HG03469 (cell line): ENCODE measurements at regions not wholly inside any gene's neighbourhood (a gene's known extent, or its start where the extent isn't known, plus 50 kb on each side); places are given as distances from the start of the nearest gene placed in this dataset.
A peak's percentile ranks its signal among the peaks of the same experiment; 100 is the strongest.

Experiments
- ATAC-seq: cut with Tn5 transposase; IDR thresholded peaks from one replicate; pipeline ENCODE4 v1.9.1; 2021; ENCODE audit warnings: mild to moderate bottlenecking, moderate library complexity, moderate number of reproducible peaks; ENCODE audit not compliant: unreplicated experiment

DNA sequence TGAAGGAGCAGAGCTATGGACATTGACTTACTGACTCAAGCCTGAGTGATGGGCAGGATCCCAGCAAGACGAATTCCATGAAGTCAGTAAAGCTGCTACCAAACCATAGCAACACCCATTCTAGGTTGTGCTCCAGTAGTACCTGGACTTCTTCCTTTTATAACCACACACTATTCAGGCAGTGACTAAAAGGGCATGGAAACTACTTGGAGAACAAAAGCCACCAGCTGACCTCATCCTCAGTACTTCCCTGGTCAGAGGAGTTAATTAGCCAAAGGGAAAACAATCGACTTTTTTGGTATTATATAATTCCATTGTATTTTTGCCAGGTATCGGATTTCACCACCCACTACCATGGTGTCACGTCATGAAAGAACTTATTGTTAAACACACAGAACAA is 237.1 kb downstream of the TTC32 start:
- no peak for ATAC-seq

DNA sequence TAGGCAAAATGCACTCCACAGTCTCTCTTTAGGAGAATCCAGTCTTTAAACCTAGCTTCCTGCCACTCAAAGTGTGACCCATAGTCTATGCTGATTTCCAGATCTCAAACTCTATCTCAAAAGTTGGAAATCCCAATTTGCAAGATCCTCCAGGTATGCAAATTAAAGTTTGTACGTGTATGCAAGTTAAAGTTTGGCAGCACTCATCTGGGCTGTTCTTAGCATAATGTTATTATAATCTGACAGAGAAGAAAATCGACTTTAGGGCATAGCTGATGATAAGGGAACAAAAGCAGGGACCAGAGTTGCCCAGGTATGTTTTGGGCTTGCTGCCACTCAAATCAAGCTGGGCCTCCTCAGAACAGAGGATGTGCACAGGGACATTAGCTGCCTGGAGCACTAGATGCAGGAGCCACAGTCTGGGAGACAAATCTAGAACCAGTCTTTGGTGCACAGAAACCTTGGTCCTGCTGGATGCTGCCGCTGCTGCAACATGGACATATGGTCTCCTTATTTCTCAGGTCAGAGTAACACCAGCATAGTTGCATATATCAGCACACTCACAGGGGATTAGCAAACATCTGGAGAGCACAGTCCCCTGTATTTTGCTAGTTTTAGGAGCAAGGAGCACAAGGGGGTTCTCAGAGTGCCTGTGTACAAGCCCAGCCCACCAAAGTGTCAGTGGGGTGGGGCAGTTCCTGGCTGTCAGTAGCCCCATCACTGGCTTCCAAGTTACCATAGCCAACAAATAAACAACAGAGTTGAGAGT is 242.6 kb downstream of the TTC32 start:
- ATAC-seq, result no peak

DNA sequence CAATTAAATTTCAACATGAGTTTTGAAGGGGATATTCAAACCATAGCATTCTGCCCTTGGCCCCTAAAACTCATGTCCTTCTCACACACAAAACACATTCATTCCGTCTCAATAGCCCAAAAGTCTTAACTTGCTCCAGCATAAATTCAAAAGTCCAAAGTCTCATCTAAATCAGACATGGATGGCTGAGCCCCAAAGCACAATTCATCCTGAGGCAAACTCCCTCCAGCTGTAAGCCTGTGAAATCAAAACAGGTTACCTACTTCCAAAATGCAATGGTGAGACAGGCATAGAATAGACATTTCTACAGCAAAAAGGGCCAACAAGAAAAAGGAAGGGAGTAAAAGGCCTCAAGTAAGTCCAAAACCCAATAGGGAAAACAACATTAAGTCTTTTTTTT is 245.8 kb downstream of the TTC32 start:
- ATAC-seq, result no peak

DNA sequence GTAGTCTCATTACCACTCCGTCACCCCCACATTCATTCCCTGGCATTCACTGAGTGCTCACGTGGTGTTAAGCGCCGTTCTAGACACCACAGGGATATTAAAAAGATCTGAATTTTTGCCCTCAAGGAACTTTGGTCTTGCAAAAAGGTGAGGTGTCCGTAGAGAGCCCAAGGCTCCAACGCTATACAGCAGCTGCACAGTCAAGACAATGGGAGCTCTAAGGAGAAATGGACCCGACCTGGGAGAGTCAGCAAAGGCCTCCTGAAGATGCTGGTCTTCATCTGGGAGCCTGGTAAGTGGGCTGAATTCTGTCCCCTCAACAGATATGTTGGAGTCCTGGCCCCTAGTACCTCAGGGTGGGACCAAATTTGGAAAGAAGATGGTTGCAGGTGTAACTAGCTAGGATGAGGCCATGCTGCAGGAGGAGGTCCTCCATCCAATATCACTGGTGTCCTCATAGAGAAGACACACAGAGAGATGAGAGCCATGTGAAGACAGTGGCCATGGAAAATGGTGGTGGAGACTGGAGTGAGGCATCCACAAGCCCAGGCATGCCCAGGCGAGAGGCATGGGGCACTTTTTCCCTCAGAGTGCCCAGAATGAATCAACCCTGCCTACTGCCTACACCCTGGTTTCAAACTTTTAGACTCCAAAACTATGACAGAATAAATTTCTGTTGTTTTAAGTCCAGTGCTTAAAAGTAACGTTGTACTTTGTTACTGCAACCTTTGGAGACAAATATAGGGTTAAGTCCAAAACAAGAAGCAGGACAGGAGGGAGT is 247.3 kb downstream of the TTC32 start:
- no peak for ATAC-seq

DNA sequence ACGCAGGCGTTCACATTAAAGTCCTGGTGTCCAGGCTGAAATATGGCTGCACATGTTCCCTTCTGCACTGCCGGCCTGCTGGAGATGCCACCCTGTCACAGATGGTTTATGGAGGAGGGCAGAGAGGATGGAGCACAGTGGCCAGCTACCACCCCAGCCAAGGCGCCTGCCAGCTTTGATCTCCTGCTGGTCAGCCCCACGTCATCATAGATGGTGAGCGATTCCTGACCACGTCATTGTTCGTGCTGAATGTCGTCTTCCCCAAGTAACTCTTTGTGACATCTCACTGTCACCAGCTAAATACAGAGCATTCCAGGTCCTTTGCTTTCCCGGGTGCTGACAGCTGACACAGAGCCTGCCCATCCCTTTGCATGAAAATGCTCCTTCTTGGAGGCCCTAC is 248.3 kb downstream of the TTC32 start:
- no peak for ATAC-seq

DNA sequence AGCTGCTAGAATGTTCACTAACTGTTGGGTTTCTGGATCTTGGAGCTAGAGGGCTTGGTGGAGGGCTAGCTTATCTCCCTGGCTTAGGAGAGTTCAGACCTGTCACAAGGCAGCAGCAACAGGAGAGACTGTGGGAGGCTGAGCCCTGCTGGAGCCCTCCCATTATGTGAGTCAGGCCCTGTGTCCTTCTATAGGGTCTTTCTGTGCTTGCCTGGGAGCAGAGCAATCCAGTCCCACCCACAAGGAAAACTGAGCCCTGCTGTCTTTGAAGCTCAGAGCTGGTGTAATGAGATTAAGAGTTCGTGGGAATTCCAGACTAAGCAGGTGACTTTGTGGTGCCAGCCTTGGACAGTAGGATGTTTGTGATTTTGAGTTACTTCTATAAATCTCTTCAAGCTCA is 249.0 kb downstream of the TTC32 start:
- no peak for ATAC-seq

DNA sequence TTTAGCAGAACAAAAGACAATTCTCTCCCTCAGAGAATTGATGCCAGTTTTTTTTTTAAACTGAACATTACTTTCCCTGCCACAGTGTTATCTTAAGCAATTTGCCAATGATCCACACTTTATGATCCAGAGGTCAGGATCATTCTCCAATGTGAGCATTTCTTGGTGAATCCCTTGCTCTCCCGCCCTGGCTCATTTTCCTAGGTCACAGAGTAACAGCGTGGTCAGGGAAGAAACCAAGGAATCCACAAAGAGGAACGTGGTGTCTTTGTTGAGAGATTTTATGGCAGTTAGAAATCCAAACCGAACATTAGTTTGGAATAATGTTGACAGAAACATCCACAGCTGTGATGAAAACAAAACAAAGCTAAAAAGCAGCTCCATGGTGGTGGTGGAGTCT is 250.3 kb downstream of the TTC32 start:
- no peak for ATAC-seq

DNA sequence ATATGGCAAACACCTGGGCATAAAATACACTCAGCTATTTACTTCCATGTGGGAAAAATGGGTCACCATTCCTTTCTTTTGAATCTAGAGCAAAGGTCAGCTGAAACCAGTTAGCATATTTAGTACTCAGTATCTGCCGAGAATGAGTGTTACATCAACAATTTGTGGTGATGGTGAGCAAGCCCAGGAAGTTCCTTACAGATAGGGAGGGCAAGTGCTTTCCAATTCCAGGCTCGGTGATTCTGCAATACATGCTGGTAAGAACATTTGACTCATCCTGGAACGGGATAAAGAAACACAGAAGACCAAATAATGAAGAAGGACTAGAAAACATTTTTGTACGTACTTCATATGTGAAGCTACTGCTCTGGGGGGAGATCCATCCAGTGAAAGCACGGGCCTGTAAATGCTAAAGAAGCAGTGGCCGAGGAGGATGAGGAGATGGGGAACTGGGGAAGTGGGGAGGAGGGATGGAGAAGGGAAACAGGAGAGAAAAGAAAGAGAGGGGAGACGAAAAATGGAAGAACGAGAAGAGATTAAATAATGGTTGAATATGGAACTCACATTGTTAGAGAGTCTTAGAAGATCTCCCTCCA is 251.9 kb downstream of the TTC32 start:
- no peak for ATAC-seq

DNA sequence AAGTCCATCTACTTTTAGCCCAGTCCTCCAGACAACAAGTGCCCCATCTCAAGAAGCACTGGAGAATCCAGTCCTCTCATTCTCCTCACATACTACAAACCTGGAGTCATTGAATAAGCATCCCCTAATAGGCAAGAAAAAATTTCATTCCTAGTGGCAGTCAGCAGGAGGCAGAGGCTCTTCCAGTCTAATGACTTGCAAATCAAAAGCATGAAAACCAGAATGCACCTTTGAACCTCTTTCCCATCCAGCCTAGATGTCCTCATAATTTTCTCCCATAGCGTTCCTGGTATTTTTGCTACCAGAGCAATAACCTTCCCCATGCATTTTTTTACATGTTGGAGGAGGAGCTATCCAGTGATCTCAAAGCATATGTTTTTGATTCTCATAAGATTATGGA is 252.6 kb downstream of the TTC32 start:
- no peak for ATAC-seq

DNA sequence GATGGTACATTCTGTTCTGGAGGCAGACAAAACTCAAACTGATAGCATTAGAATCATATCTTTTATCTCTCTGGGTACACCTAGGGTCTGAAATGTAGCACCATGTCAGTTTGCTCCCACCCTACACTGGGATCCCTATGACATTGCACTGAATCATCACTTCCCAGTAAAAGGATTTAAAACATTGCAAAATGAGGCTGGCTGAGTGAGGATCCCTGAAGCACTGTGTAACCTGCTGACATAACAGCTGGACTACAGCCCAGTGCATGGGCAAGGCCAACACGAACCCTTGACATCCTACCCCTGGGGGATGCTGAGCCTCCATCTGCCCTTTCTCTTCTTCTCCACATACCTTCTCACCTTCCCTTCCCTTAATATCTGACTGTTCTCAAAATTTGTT is 253.2 kb downstream of the TTC32 start:
- no peak for ATAC-seq

DNA sequence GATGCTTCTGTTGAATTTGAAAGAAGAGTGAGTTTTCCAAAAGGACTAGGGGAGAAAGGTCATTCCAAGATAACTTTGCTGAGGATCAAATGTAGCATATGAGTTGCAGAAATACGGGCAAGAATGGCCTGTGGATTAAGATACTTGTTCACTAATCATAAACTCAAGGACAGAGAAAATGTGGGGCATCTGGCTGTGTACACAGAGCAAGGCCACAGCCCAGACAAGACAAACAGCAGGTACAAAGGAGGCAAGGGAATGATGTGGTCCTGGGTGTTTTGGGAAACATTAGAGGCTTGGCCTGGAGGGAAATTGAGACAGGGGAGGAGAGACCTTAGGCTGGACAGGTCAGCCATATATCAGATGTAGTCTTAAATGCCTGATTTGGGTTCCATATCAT is 254.8 kb downstream of the TTC32 start:
- no peak for ATAC-seq

DNA sequence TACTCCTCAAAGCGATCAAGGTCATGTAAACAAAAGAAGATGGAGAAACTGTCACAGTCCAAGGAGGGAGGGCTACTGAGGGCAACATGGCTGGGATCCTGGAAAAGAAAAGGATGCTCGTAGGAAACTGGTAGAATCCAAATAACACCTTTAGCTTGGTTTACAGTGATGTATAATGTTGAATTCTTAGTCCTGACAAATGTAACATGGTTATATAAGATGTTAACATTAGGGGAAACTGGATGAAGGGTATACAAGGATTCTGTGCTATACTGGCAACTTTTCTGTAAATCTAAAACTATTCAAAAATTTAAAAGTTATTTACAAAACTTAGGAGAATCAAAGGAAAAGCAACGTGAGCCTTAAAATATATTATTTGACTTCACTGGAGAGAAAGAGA is 257.0 kb downstream of the TTC32 start:
- ATAC-seq, result no peak

DNA sequence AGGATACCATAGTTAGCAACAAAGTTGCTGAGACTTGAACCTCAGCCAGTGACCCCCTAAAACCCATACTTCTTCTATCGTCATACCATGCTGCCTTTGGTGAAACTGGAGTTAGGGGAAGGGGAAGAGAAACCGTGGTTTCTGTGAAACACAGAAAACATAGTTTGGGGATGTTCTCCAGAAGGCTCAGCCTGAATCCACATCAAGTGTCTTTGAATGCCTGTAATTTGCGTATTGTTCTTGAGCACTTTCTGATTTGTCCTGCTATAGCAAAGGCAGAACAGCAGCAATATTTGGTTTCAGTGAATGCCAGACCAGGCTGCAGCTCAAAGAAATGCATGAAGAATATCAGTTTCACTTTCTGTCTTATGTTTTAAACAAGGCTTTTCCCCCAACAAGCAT is 258.7 kb downstream of the TTC32 start:
- peak; percentile 74 for ATAC-seq

DNA sequence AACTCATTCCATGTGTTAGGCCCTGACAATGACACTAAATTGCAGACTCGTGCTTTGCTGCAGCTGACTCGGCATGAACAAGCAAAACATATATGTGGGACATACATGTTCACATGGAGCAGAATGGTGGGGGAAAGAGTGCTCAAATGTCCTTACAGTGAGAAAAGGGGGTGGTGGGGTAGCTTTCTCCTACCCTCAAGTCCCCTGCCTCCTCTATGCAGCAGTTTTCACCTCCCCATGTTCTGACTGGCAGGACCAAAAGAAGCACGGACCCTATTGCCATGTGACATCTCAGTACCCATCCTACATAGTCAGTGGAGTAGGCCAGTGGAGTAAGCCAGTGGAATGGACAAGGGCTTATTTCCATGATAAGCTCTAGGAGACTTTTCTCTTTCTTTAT is 259.3 kb downstream of the TTC32 start:
- no peak for ATAC-seq

DNA sequence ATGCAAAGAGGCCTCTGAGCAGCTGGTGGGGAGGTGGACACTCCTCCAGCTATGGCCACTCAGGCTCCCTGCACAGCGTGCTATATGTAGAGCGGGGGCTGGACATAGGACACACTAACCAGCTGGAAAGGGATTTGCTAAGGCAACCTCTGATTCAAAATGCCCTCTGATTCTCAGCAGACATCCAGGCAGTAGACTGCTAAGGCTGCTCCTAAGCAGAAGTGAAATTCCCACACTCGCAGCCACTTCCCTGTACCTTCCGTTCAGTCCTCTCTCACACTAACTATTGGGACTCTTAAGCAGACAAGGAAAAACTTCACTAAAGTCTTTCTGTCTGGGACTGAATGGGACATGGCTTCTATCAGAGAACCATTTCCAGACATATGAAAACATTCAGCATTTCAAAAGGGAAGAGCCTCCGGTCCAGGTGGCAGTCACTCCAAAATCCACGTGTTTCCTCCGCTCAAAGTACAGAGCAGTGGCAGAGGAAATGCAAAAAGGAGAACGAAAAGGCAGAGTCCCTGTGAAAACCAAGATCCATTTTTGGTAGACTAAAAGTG is 265.8 kb downstream of the TTC32 start:
- no peak for ATAC-seq

DNA sequence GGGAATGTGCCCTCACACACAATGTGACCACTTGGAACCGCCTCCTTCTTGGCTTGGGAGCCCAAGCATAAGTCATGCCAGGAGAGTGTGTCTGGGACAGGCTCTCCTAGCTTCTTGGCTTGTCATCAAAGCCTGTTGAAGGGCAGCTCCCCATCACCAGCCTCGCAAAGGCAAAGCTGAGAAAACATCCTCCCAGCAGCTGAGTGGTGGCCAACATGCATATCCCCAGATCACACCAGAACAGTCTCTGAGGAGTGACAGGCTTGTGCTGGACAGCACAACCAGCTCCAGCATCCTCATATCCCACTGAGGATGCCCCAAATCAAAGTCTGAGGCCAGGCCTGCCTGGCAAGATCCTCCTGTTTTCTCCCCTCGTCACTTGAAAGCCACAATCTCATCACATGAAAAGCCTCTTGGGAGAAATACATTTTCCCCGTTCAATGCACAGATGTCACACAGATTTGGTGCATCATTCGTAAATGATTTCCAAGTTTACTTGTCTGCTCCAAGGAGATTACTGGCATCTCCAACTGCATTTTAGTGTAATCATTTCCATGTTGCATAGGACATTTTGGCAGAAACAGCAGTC is 269.3 kb downstream of the TTC32 start:
- ATAC-seq, result no peak

DNA sequence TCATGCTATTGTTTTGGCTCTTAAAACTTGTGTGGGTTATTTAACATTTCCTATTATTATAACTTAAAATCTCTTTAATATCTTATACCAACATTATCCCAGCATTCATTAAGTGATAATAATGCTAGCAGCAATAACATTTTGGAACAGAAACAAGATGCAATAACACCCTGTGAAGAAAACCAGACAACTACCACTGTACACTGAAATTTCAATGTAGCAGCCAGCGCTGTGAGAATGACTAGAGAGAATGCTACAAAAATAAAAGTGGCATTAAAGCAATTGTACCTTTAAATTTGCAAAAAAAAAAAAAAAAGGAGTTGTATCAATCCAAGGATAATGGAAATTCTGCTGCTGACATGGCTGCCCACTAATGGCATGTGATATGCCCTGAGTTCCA is 269.9 kb downstream of the TTC32 start:
- no peak for ATAC-seq

DNA sequence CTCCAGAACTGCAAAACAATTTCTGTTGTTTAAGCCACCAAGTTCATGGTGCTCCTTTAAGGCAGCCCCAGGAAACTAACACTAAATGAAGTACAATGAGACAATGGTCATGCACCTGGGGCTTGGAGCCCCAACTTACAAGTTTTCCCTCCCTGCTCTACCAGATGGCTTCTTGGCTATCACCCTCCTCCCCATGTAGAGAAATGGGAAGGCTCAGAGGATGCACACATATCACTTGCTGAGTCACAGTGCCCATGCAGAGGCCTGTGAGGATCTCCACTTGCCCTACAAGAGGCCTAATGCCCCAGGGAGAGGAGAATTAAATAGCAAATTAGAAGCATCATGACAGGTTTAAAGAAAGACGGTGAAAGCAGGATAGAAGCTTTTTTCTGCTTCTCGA is 270.9 kb downstream of the TTC32 start:
- no peak for ATAC-seq

DNA sequence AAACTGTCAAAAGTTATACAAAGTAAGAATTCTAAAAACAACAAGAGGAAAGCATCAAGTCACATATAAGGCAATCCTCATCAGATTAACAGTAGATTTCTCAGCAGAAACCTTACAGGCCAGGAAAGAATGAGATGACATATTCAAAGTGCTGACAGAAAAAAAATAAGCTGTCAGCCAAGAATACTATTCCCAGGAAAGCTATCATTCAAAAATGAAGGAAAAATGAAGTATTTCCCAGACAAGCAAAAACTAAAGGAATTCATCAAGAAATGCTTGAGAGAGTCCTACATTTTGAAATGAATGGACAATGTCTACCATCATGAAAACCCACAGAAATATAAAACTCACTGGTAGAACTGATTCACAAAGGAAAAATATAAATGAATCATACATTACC is 268.9 kb upstream of the OSR1 start:
- ATAC-seq, result no peak

DNA sequence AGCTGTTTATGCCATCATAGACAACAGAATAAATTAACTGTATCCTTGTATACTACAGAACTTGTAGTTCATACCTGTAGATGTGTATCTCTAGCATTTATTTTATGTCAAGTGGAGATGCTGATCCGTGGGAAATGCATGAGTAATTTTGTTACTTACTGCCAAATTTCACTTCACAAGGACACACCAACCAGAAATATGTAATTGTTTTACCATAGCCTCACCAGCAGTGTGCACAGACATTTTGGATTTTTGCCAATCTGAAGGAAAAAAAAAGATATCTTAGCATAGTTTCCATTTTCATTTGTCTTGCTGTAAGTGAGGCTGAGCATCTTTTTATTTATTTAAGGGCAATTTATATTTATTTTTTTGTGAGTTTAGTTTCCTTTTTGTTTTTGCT is 265.1 kb upstream of the OSR1 start:
- ATAC-seq, result no peak

DNA sequence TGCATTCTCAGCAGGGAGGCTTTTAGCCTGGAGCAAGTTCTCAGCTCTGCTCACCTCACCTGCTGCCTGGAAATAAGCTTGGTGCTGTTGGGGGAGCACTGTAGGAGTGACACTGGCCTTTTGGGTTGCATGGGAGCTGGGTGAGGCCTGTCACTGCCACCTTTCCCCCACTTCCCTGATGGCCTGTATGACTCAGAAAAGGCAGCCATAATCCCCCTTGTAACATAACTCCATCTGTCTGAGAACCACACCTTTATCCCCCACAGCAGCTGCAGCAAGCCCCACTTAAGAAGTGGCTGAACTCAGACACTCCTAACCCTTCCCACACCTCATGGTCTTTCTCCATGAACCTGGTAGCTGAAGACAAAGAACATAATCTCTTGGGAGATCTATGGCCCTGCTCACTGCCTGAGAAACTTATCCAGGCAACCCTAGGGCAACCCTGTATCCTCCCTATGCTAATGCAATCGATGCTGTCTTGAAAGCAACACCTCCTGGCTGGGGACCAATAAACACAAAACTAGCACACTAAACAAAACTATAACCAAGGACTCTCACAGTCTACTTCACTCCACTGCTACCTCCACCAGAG is 258.9 kb upstream of the OSR1 start:
- ATAC-seq, result no peak
